C4-2B (cell line): ENCODE measurements at regions not wholly inside any gene's neighbourhood (a gene's known extent, or its start where the extent isn't known, plus 50 kb on each side); places are given as distances from the start of the nearest gene placed in this dataset.

Experiments
- H3K27ac ChIP-seq: fragments of 450-650 bp; 2 replicates; pipeline ENCODE4 v1.5.1; 2017
- ZFX ChIP-seq: fragments of 450-650 bp; IDR thresholded peaks from 2 replicates; pipeline ENCODE4 v1.6.1; 2017
- TF ChIP-seq, protein P1 (sequence below): fragments of 450-650 bp; conservative IDR thresholded peaks from 2 replicates; pipeline ENCODE4 v1.5.1; 2017; ENCODE audit warnings: mild to moderate bottlenecking

DNA sequence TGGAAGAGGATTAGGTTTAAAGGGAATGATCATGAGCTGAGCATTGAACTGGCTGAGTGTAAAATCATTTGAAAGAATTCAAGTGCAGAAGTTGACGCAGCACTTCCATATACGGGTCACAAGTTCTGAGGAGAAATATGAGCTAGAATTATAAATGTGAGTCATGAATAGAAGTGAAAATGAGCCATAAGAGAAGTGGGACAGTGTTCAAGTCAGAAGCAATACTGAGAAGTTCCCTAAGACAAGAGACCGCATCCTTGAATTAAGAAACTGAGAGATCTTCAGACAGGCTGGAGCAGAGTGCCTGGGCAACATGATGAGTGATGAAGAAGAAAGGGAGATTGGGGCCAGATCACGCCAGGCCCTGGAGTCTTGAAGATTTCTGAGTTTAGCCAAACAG is 209.7 kb downstream of the TBX18 start:
- TF ChIP-seq, protein P1, sequence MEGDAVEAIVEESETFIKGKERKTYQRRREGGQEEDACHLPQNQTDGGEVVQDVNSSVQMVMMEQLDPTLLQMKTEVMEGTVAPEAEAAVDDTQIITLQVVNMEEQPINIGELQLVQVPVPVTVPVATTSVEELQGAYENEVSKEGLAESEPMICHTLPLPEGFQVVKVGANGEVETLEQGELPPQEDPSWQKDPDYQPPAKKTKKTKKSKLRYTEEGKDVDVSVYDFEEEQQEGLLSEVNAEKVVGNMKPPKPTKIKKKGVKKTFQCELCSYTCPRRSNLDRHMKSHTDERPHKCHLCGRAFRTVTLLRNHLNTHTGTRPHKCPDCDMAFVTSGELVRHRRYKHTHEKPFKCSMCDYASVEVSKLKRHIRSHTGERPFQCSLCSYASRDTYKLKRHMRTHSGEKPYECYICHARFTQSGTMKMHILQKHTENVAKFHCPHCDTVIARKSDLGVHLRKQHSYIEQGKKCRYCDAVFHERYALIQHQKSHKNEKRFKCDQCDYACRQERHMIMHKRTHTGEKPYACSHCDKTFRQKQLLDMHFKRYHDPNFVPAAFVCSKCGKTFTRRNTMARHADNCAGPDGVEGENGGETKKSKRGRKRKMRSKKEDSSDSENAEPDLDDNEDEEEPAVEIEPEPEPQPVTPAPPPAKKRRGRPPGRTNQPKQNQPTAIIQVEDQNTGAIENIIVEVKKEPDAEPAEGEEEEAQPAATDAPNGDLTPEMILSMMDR: no peak
- TF ChIP-seq ZFX: no peak
- H3K27ac ChIP-seq: no peak overlapping the region

DNA sequence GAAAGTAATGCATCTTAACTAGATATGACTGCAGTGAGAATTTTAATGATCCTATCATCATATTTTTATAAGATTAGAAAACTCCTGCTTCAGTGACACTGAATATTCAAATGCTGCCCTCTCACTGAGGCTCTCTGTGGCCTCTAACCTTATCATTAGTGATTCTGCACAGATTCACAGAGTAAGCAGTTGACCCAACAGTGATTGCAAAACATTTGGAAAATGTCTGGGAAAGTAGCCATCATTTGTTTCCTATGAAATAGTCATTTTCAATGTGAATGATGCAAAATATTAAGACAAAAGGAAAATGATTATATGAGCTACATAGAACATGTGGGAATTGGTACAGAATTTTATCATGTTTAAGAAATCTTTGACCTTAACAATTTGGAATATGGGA is 210.3 kb downstream of the TBX18 start:
- no peak overlapping the region for H3K27ac ChIP-seq
- no peak for TF ChIP-seq ZFX
- TF ChIP-seq, protein P1: no peak

- TF ChIP-seq, protein P1: no peak
- no peak overlapping the region for H3K27ac ChIP-seq
These were observed 210.9 kb downstream of the TBX18 start for GRCh38 chr6:84553527-84553926.

GRCh38 chr6:84551797-84552196 is 212.6 kb downstream of the TBX18 start:
- no peak overlapping the region for H3K27ac ChIP-seq
- TF ChIP-seq ZFX: no peak
- TF ChIP-seq, protein P1: no peak

DNA sequence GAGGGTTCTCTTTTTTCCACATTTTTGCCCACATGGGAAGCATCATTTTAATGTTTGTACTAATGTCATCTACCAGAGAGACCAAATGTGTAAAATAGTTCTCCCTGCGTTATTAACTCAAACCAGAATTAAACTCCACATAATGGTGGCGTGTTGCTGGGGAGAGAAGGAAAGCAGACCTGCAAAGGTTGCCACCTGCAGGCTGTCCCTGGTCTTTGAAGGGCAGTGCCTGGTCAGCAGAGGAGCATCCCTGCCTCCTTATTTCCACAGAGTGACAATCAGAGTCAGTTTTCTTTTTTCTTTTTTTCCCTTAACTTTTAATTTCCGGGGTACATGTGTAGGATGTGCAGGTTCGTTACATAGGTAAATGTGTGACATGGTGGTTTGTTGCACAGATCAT is 214.5 kb downstream of the TBX18 start:
- no peak overlapping the region for H3K27ac ChIP-seq
- no peak for TF ChIP-seq ZFX
- TF ChIP-seq, protein P1: peak; percentile 45

GRCh38 chr6:84547341-84547801 is 217.0 kb downstream of the TBX18 start:
- H3K27ac ChIP-seq: no peak overlapping the region
- TF ChIP-seq, protein P1: no peak
- TF ChIP-seq ZFX: no peak

- TF ChIP-seq ZFX: no peak
- TF ChIP-seq, protein P1: no peak
- no peak overlapping the region for H3K27ac ChIP-seq
These were observed 217.9 kb downstream of the TBX18 start for GRCh38 chr6:84546427-84546914.
